NCI-H510A treated with DMSO at 0.1 percent for 48 hours (cell line): ENCODE measurements at regions not wholly inside any gene's neighbourhood (a gene's known extent, or its start where the extent isn't known, plus 50 kb on each side); places are given as distances from the start of the nearest gene placed in this dataset.

Experiments used
- DNase-seq: peaks from one replicate; lab custom pipeline; 2025; lab: John Stamatoyannopoulos, UW

DNA sequence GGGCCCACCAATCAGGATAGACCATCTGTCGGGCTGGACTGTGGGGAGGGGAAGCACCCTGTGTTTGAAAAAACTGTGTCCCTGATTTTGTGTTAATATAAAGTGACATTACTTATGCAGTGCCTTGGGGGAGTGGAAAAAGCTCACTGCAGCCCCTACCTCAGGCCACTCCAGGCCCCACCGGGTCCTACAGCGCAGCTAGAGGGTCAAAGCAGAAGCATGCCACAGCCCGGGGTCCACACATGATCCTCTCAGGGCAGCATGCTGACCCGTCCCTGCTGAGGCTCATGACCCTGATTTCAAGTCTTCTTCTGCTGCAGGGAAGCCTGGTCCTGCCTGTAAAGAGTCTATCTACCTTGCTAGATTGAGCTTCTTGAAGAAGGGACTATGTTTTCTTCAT lies 133.0 kb upstream of the PLCB4 start:
- DNase-seq, result no peak

- DNase-seq, result no peak
Measured at GRCh38 chr20:8938532-8938931, 130.4 kb upstream of the PLCB4 start.

GRCh38 chr20:8940326-8940725 lies 128.6 kb upstream of the PLCB4 start:
- DNase-seq, result no peak

- DNase-seq, result no peak
Measured at GRCh38 chr20:8943631-8944030, 125.3 kb upstream of the PLCB4 start.

DNA sequence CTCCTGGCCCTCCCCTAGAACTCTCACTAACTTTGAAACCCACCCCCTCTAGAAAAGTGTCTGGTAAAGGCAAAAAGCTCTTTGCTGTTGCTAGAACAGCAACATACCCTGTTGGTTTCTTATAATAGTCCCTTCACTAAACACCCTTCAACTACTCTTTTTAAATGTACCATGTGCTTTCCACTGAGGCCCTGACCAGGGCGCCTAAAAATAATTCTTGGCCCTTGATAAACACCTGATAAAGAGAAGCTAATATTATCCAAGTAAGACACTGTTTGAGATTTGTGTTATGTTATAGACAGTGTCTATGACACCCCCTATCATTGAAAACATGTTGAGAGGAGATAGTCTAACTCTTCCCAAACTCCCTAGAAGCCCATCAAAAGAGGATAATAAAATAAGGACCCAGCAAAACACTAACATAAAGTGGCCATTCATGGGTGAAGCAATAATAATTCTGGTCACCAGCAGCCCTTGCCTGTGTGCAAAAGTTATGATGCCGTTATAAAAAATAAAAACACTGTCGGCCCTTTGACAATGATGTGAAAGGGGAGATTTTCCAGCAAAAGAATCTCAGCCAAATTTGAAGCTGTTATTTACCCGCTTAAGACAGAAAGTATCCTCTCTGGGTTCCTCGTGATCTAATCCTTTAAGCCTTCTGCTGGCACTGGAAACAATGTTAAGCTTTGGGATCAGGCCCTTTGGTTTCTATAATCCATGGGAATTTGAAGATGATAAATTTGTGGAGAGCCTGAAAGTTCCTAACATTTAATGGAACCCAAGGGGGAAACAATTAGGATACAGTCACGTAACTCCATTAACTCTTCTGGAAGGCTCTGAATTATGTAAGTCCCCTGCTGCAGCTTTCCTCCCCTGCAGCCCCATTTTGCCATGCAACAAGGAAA lies 122.6 kb upstream of the PLCB4 start:
- no peak for DNase-seq

GRCh38 chr20:8948442-8949020 lies 120.4 kb upstream of the PLCB4 start:
- DNase-seq, result no peak

DNA sequence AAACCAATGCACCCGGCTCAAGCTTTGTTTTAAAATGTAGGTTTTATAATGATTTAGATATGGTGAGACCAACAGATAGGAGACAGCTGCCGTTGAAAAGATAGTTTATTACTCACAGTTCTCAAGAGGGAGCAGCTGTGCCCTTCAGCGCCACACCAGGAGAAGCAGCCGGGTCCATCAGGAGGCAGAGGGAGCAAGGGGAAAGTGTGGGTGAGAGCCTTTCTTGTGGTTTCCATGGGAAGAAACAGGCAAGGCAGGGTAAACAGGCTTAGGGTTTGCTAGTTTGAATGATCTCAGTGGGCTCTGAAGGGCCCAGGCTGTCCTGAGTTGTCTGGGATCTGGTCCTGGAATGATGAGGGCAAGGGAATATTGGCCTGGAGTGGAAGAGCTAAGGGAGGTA lies 117.7 kb upstream of the PLCB4 start:
- DNase-seq, result peak; percentile 23

DNA sequence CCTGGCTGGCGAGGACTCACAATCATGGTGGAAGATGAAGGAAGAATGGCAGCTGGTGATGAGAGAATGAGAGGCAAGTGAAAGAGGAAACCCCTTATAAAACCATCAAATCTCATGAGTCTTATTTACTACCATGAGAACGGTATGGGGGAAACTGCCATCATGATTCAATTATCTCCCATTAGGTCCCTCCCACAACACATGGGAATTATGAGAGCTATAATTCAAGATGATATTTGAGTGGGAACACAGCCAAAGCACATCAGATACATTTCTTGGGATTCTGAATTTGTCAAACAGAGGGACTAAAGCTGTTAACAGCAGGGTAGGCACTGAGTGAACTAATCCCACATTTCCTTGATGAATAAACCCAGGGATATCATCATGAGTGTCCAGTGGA lies 116.2 kb upstream of the PLCB4 start:
- no peak for DNase-seq

- no peak for DNase-seq
Measured at GRCh38 chr20:8953300-8953699, 115.6 kb upstream of the PLCB4 start.

GRCh38 chr20:8960241-8960640 lies 108.6 kb upstream of the PLCB4 start:
- DNase-seq, result no peak

GRCh38 chr20:8963330-8963729 lies 105.6 kb upstream of the PLCB4 start:
- no peak for DNase-seq

DNA sequence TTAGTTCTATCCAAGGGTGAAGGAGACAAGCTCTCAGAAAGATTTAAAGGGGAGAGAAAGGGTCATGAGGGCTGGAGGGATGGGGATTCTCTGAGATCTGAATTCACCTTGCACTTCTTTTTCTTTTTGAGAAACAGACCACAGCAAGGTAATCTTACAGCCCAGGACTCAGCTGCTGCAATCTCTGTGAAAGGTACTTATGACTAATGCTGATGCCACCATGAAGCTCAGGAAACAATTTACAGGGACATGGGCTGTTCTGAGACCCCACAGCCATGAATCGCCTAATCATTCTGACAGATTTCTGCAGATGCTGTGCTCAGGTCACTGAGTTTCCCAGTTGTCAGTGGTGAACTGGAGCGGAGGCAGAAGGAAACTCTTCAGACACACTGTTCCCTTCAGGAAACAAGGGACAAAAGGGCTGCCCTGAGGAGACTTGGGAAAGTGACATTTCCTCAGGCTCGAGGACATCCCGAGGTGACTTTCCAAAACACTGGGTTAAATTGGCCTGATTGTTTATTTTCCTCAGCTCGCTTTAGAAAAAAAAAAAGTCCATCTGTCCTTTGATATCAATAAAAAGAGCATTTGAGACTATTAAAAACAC lies 103.8 kb upstream of the PLCB4 start:
- DNase-seq, result no peak

- DNase-seq, result no peak
Measured at GRCh38 chr20:8967641-8968245, 101.1 kb upstream of the PLCB4 start.

DNA sequence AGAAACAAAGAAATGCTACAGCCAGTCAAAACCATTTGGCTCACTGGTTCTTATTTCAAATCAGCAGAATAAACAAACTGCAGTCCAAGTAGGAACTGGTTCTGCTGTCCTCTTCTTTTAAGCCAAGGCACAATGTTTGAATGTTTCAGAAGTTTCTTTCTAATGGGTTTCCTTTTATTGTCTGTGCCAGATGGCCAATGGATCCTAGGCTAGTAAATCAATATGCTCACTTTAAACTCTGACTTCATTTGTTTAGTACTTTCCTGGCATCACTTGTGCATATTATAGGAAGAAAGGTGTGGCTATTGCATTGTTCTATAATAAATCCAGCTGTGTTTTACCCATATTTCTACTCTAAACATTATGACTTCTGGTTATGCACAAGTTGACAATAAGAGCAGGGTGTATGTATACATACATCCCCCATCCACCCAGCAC lies 99.7 kb upstream of the PLCB4 start:
- DNase-seq, result no peak

DNA sequence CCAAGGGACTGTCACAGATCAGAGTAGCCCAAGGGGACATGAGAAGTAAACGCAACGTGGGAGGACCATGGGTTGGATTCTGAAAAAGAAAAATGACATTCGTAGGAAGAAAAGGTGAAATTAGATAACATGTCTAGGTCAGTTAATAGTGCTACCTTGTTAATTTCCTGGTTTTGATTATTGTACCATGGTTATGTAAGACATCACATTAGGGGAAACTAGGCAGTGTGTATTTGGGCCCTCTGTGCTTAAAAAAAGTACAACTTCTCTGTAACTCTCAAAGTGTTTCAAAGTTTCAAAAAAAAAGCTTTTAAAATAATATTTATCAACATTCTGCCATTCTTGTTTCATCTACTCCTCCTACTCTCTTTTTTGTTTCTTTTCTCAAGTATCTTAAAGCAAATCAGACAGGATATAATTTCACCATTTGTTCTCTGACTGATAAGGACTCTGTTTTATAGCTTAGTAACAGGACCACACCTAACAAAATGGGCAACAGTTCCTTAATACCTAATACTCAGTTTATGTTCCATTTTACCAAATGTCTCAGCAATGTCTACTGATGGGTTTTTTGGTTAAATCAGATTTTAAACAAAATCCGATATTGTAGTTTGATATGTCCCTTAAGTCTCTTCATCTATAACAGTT lies 97.1 kb upstream of the PLCB4 start:
- no peak for DNase-seq

- no peak for DNase-seq
Measured at GRCh38 chr20:8972963-8973705, 95.8 kb upstream of the PLCB4 start.

DNA sequence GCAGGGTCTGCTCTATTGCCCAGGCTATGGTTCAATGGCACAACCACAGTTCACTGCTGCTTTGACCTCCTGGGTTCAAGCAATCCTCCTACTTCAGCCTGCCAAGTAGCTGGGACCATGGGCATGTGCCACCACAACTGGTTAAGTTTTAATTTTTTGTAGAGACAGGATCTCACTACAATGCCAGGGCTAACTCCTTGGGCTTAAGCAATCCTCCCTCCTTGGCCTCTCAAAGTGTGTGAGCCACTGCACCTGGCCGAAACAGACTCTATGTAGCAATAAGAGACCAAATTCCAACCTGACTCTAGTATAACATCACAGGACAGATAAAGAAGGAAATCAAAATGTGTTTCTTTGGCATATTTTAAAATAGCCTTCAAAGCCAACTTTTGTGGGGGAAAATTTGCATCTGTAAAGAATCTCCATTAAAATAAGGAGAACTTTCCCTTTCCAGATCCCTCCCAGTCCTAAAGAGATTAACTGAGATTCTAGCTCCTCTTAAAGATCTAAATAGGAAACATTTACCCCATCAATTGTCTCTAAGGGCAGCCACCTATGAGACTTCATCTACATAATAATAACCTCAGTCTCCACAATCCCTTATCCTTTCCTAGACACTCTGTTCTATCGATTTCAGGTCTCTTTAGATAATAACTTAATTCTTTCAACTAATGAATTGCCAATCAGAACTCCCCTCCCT lies 94.7 kb upstream of the PLCB4 start:
- DNase-seq, result no peak

- DNase-seq, result no peak
Measured at GRCh38 chr20:8981482-8981881, 87.4 kb upstream of the PLCB4 start.

GRCh38 chr20:8983478-8984345 lies 85.2 kb upstream of the PLCB4 start:
- no peak for DNase-seq

DNA sequence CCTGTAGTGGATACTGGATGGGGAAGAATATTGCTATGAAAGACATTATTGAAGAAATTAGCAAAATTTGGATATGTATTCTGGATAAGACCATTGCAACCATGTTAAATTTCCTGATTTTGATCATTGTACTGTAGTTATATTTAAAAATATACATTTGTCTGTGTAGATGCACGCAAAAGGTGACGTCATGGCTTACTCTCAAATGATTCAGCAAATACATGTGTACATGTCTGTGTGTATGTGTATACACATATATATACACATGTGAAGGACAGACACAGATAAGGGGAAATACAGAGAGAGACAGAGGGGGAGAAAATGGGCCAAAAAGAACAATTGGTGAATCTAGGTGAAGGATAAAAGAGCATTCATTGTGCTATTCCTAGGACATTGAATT lies 82.3 kb upstream of the PLCB4 start:
- DNase-seq, result no peak
